GM12874 (cell line): ENCODE measurements at regions not wholly inside any gene's neighbourhood (a gene's known extent, or its start where the extent isn't known, plus 50 kb on each side); places are given as distances from the start of the nearest gene placed in this dataset.
A peak's percentile ranks its signal among the peaks of the same experiment; 100 is the strongest.

Experiments used
- CTCF ChIP-seq: IDR thresholded peaks from 2 replicates; pipeline ENCODE4 v1.5.1; 2011; ENCODE audit warnings: low read depth, mild to moderate bottlenecking, control low read depth, low read length, moderate library complexity; ENCODE audit not compliant: insufficient read depth

GRCh38 chr18:53935399-53935798 is 289.1 kb downstream of the MBD2 start:
- no peak for TF ChIP-seq CTCF

GRCh38 chr18:53920312-53921075 is 304.0 kb downstream of the MBD2 start:
- no peak for TF ChIP-seq CTCF

GRCh38 chr18:53918091-53918490 is 306.4 kb downstream of the MBD2 start:
- no peak for TF ChIP-seq CTCF

- no peak for TF ChIP-seq CTCF
Measured at GRCh38 chr18:53911200-53911599, 313.3 kb downstream of the MBD2 start.

- peak; percentile 57; the same call in 1 of the 2 replicates for TF ChIP-seq CTCF
Measured at GRCh38 chr18:53909668-53910067, 314.8 kb downstream of the MBD2 start.

- no peak for TF ChIP-seq CTCF
Measured at GRCh38 chr18:53907921-53908320, 316.5 kb downstream of the MBD2 start.

- TF ChIP-seq CTCF = no peak
Measured at GRCh38 chr18:53906681-53907080, 317.8 kb downstream of the MBD2 start.
